ENCODE measurements at regions not wholly inside any gene's neighbourhood (a gene's known extent, or its start where the extent isn't known, plus 50 kb on each side); places are given as distances from the start of the nearest gene placed in this dataset.

- TF ChIP-seq POLR2AphosphoS5 (IDR thresholded peaks at IDR 0.05; ENCODE audit: low read depth, low read length) (no peak), TAF1 (IDR thresholded peaks at IDR 0.05; ENCODE audit: borderline replicate concordance, insufficient read depth, low read length) (no peak), REST (IDR thresholded peaks at IDR 0.05; ENCODE audit: insufficient read depth in 1 of 2, low read depth in 2 of 2, low read length in 2 of 2) (no peak)
Observed at GRCh38 chr1:30532621-30533020, 190.8 kb downstream of the MATN1 start.

Data from PFSK-1 (cell line).